Stimulated activated CD8-positive, alpha-beta memory T cell treated with anti-CD3 and anti-CD28 coated beads, Interleukin-4, amount 100 ng/mL, for 24 hours (primary cell): ENCODE measurements at regions not wholly inside any gene's neighbourhood (a gene's known extent, or its start where the extent isn't known, plus 50 kb on each side); places are given as distances from the start of the nearest gene placed in this dataset.
"Not testable (repeated sequence)": the region's sequence is repeated elsewhere in the genome, so short reads cannot be mapped to it uniquely, and the experiment has no call there.

Experiments used
- DNase-seq: peaks from one replicate; pipeline ENCODE4 v3.0.0-alpha.2; 2020; ENCODE audit warnings: low read depth

- DNase-seq = no peak
Observed at GRCh38 chr5:117800261-117800660, 1188.1 kb downstream of the DTWD2 start.

DNA sequence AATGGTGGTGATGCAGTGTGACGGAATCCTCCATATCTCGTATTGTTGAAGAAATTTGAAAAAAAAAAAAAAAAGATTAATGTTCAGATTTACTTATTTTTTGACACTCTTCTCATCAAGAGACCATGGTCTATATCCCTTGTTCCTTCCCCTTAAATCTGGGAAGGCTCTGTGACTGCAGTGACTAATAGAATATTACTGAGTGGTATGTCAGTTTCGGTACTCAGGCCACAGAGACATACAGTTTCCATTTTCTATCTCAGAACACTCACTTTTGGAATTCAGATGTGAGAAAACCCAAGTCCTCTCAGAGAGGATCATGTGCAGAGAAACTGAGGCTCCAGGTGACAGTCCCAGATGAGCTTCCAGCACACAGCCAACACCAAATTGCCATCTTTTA, 1193.5 kb downstream of the DTWD2 start:
- no peak for DNase-seq

- DNase-seq = no peak
Observed at GRCh38 chr5:117793963-117794362, 1194.4 kb downstream of the DTWD2 start.

- no peak for DNase-seq
Observed at GRCh38 chr5:117792476-117792875, 1195.9 kb downstream of the DTWD2 start.

DNA sequence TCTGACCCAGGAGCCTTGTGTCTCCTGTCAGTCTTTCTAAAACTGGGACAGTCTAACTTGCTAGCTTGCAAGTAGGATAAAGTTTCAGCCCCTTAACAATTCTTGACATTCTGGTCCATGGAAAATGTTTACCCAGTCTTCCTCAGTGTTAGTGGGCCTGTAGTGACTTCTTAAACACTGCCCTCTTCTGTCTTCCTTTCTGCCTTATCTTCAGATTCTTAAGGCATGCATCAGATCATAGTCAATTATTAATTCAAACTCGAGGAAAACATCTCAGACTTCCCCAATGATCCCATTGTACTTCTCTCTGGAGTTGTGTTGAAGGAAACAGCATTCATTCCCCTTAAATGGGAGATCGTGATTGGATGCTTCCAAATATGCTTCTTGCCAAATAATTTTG, 1199.8 kb downstream of the DTWD2 start:
- no peak for DNase-seq

- no peak for DNase-seq
Observed at GRCh38 chr5:117779171-117779570, 1204.5 kb upstream of the SEMA6A start.

DNA sequence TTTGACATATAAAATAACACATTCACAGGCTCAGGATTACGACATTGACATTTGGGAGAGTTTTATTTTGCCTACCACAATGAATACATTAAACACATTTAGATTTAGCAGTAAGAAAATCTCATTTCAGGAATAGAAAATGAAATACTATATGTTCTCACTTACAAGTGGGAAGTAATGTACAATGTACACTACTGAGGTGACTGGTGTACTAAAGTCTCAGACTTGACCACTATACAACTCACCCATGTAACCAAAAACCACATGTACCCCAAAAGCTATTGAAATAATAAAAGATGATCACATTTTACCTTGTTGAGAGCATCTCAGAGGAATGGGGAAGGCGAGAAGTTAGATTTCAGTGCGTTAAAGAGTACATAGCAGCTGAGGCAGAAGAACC, 1202.4 kb upstream of the SEMA6A start:
- no peak for DNase-seq

GRCh38 chr5:117769877-117770276, 1195.3 kb upstream of the SEMA6A start:
- no peak for DNase-seq

GRCh38 chr5:117763271-117763670, 1188.6 kb upstream of the SEMA6A start:
- no peak for DNase-seq

- DNase-seq = no peak
Observed at GRCh38 chr5:117761186-117761585, 1186.6 kb upstream of the SEMA6A start.

- DNase-seq = no peak
Observed at GRCh38 chr5:117759849-117760499, 1185.4 kb upstream of the SEMA6A start.

GRCh38 chr5:117752403-117752802, 1177.8 kb upstream of the SEMA6A start:
- DNase-seq = no peak

DNA sequence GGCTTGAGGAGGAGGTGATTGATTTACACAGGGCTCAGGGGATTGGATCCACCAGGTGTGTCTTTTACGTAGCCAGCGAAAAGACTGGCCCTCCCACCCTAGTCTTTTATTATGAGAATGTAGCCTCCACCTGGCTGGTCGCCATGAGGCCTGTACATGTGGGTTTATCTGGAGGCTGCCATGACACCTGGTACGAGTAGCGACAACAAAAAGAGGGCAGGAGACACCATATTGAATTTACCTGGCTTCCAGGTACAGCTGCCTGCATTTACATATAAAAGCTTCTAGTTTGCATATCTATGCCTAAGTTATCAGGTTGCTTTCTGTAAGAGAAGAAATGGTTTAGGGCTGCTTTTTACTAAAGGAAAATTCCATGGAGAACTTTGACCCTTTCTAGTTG, 1173.7 kb upstream of the SEMA6A start:
- DNase-seq = no peak

- no peak for DNase-seq
Observed at GRCh38 chr5:117743337-117743736, 1168.7 kb upstream of the SEMA6A start.

DNA sequence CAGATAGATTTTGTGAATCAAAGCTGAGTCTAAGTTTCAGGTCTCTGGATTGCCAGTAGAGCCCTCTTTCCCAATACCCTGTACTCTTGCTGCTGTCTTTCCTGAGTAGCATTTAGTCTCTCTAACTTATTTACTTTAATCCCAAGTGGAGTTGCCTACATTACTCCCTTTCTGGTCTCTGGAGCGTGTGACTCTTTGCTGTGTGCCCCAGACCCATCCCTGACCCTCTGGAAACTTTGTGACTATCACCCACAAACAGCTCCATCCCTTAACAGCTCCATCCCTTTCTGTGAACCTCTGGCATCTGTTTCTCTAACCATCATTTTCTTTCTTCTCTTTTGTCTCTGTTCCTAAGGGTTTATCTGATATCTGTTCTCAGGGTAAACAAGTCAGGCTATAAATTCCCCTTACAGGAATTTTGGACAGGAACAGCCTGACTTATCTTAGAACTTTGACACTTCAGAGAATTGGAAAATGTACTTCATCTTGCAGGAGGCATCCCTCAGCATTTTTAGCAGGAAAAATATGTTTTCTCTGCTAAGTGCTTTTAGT, 1167.1 kb upstream of the SEMA6A start:
- no peak for DNase-seq

- no peak for DNase-seq
Observed at GRCh38 chr5:117740268-117740667, 1165.6 kb upstream of the SEMA6A start.

DNA sequence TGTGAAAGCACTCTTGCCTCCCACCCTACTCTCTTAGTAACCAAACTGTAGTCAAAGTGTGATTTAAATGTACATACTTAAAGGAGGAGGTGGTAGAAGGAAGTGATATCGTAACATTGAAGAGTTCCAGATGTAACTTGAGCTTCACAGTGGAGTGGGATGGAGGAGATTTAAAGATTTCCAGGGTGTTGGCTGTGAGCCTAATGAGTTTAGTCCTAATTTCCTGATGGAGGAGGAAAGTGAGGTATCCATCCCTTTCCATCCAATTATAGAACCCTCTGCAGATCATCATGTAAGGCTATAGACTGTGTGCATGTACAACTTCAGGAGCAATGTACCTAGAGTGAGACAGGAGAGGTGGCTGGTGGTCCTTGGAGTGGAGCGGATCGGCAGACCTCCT, 1163.9 kb upstream of the SEMA6A start:
- DNase-seq = no peak

DNA sequence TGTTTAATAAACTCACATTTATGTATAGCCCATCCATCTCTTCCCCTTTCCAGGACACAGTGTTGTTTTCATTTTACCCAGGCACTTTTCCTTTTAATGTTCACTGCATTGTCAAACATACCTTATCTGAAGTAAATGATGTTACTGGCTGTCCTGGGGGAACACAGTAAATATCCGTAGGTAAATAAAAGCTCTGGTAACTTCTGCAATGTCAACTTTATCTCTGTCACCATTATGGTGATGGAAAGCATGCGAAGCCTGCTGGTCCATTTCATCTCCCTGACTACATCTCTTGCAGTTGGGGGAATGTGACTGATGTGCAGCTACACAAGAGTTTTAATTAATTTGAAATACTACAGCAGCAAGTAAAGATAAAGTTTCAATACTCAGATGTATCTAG, 1162.1 kb upstream of the SEMA6A start:
- DNase-seq = no peak

- DNase-seq = no peak
Observed at GRCh38 chr5:117734056-117734455, 1159.4 kb upstream of the SEMA6A start.

DNA sequence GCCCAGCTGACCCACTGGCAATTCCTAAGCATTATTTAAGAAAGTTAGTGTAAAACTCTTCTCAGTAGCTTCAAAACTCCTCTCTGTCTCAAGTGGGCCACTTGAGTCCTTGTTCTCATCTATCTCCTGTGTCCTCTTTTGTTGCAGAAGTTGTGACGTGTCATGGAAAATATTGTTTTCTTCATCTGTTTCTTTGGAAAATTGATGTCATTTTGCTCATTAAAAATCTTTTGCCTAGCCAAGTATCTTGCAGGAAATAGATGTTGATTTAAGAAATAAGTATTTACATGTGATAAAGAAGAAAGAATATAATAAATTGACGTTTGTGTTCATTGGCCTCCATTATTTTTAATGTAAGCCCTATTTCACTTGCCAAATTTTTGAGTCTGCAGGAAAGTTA, 1158.4 kb upstream of the SEMA6A start:
- no peak for DNase-seq

DNA sequence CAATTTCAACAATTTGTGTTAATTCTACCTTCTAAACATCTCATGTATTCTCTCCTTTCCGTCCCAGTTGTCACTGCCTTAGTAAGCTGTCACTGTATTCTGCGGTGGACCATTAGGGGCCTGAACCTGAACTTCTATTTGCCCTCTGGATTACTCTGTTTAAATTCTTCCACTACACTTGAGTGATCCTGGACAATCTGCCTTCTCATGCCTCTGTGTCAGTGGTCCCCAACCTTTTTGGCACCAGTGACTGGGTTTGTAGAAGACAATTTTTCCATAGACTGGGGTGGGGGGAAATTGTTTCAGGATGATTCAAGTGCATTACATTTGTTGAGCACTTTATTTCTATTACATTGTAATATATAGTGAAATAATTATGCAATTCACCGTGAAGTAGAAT, 1157.6 kb upstream of the SEMA6A start:
- DNase-seq = no peak

- no peak for DNase-seq
Observed at GRCh38 chr5:117731446-117731845, 1156.8 kb upstream of the SEMA6A start.

- not testable (repeated sequence) for DNase-seq
Observed at GRCh38 chr5:117720784-117721183, 1146.2 kb upstream of the SEMA6A start.

DNA sequence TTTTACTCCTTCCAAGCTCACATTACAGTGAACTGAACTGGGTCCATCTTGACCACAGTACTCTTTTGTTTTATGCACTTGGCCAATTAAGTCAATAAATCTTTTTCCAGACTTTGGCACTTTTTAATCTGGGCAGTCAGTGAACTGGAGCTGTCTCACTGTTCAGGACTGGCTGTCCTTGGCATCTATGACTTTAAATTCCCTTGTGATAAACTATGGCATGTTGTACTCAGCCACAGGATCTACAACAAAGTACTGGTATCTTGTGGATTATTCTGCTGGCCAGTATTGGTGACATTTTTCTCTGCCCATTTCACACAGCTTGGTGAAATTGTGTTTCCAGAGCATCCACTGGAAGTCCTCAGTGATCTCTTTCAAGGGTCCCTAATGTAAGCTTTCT, 1144.8 kb upstream of the SEMA6A start:
- DNase-seq = no peak
